ENCODE measurements at regions not wholly inside any gene's neighbourhood (a gene's known extent, or its start where the extent isn't known, plus 50 kb on each side); places are given as distances from the start of the nearest gene placed in this dataset.

DNA sequence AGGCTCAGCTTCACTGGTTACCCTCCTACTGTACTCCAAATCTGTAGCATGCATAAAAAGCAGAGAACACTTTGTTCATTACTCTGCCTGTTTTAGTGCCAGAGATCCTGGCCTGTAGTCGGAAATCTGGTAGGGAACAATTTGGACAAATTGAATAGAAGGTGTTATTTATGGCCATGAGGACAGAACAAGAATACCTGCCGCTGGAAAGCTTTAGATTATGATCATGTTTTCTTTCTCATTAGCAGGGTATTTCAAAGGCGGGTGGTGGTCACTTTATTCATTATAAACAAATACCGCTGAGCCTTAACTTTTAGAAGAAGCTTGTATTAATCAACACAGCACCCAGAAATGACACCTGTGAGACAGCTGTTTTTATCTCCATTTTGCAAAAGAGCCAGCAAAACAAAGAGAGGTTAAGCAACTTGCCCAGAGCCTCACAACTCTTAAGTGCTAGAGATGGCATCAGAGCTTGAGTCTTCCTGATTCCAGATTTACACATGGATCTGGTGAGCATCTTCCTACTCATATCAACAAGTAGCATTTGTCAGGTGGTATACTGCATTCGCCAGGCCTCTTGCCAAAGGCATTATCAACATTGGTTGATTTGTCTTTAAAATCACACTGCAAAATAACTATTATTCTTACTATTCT is 110.5 kb downstream of the LCA5 start:
- no peaks in the 10 kb centered on the region for H3K27me3 ChIP-seq (replicated peaks; ENCODE audit: control insufficient read depth, insufficient read depth, low read length)
- H3K27me3 Mint-ChIP-seq (ENCODE audit: insufficient read depth, unreplicated experiment), result no peaks in the 10 kb centered on the region
- no peaks in the 10 kb centered on the region for H3K36me3 Mint-ChIP-seq (ENCODE audit: insufficient read depth, unreplicated experiment)
- POLR2A ChIA-PET, result no interaction called here
- no TSS peak for BruUV-seq (replicated peaks)
- DNase-seq, result no peak
- H3K4me1 ChIP-seq, result peaks cover 6% of the 10 kb centered on the region
- no peak overlapping the region for H3K4me3 Mint-ChIP-seq (ENCODE audit: unreplicated experiment)
- no peaks in the 10 kb centered on the region for H3K9me3 ChIP-seq
- no peak overlapping the region for H3K27ac Mint-ChIP-seq (ENCODE audit: unreplicated experiment)
- H3K36me3 ChIP-seq (ENCODE audit: control insufficient read depth, insufficient read depth, low read length), result no peaks in the 10 kb centered on the region
- no peak overlapping the region for H3K4me3 ChIP-seq (ENCODE audit: low read depth, low read length)
- TF ChIP-seq, protein P1, sequence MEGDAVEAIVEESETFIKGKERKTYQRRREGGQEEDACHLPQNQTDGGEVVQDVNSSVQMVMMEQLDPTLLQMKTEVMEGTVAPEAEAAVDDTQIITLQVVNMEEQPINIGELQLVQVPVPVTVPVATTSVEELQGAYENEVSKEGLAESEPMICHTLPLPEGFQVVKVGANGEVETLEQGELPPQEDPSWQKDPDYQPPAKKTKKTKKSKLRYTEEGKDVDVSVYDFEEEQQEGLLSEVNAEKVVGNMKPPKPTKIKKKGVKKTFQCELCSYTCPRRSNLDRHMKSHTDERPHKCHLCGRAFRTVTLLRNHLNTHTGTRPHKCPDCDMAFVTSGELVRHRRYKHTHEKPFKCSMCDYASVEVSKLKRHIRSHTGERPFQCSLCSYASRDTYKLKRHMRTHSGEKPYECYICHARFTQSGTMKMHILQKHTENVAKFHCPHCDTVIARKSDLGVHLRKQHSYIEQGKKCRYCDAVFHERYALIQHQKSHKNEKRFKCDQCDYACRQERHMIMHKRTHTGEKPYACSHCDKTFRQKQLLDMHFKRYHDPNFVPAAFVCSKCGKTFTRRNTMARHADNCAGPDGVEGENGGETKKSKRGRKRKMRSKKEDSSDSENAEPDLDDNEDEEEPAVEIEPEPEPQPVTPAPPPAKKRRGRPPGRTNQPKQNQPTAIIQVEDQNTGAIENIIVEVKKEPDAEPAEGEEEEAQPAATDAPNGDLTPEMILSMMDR (IDR thresholded peaks at IDR 0.05; ENCODE audit: insufficient read depth in 1 of 2, low read depth in 1 of 2, low read length in 1 of 2, severe bottlenecking in 1 of 2, unreplicated experiment in 1 of 2), result no peak
- no peaks in the 10 kb centered on the region for H3K9me3 Mint-ChIP-seq (ENCODE audit: unreplicated experiment)
- CTCF ChIA-PET, result no interaction called here
- intact Hi-C loops (cut with micrococcal nuclease; ENCODE audit: unreplicated experiment), result no loop called here
- no peaks in the 10 kb centered on the region for H3K4me1 Mint-ChIP-seq (ENCODE audit: low read depth, unreplicated experiment)

DNA sequence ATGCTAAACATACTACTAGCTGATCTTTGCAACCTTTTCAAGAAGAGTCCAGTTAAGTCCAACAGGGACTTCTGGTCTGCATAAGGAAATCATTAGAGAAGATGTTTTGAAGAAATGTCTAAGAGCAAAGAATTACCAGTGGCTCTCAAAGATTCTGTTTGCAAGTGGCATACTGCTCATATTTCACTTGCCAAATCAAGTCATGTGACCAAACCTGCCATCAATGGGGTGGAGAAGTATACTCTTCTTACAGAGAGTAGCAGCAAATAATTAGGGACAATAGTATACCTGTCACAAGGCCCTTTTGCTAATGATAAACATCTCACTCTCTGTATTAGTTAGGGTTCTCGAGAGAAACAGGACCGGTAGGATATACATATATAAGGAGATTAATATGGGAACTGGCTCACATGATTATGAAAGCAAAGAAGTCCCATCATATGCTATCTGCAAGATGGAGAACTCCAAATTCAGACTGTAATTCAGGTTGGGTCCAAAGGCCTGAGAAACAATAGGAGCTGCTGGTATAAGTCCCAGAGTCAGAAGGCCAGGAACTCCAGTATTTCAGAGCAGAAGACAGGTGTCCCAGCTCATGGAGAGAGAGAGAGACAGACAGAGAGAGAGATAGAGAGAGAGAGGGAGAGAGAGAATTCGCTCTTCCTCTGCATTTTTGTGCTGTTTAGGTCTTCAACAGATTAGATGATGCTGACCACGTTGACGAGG is 111.5 kb downstream of the LCA5 start:
- no peak overlapping the region for H3K4me3 Mint-ChIP-seq (ENCODE audit: unreplicated experiment)
- Histone ChIP-seq H3K9me3 (no peaks in the 10 kb centered on the region), H3K4me1 (no peaks in the 10 kb centered on the region), H3K27me3 (replicated peaks; ENCODE audit: control insufficient read depth, insufficient read depth, low read length) (no peaks in the 10 kb centered on the region), H3K4me3 (ENCODE audit: low read depth, low read length) (no peak overlapping the region), H3K36me3 (ENCODE audit: control insufficient read depth, insufficient read depth, low read length) (no peaks in the 10 kb centered on the region)
- no TSS peak for BruUV-seq (replicated peaks)
- H3K27me3 Mint-ChIP-seq (ENCODE audit: insufficient read depth, unreplicated experiment), result no peaks in the 10 kb centered on the region
- H3K4me1 Mint-ChIP-seq (ENCODE audit: low read depth, unreplicated experiment), result no peaks in the 10 kb centered on the region
- no peak overlapping the region for H3K27ac Mint-ChIP-seq (ENCODE audit: unreplicated experiment)
- CTCF ChIA-PET, result interaction anchor here (1.1 kb wide), 1 partner anchor 15 kb away, joined by 5 read pairs; no protein-coding TSS in a partner anchor
- intact Hi-C loops (cut with micrococcal nuclease; ENCODE audit: unreplicated experiment), result no loop called here
- POLR2A ChIA-PET, result no interaction called here
- TF ChIP-seq, protein P1 (IDR thresholded peaks at IDR 0.05; ENCODE audit: insufficient read depth in 1 of 2, low read depth in 1 of 2, low read length in 1 of 2, severe bottlenecking in 1 of 2, unreplicated experiment in 1 of 2), result no peak
- H3K36me3 Mint-ChIP-seq (ENCODE audit: insufficient read depth, unreplicated experiment), result no peaks in the 10 kb centered on the region
- H3K9me3 Mint-ChIP-seq (ENCODE audit: unreplicated experiment), result no peaks in the 10 kb centered on the region
- no peak for DNase-seq

DNA sequence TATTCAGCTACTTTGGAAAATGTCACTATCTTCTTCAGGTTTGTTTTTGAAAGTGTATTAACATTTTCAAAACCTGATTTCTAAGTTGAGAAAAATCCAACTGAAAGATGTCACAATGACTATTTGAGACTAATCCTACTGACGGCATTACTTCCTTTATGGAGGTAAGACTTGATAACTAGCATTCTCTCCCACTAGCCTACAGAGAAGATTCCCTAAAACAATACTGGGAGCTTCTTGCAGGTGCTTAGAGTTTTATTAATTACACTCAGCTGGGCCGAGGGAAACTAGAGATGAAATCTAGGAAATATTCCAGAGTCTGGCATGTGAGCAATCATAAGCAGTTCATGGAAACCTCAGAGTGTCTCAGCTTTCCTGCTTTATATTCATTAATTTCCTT is 114.0 kb downstream of the LCA5 start:
- H3K9me3 ChIP-seq, result no peaks in the 10 kb centered on the region
- H3K27me3 Mint-ChIP-seq (ENCODE audit: insufficient read depth, unreplicated experiment), result no peaks in the 10 kb centered on the region
- H3K9me3 Mint-ChIP-seq (ENCODE audit: unreplicated experiment), result no peaks in the 10 kb centered on the region
- no peaks in the 10 kb centered on the region for H3K4me1 ChIP-seq
- POLR2A ChIA-PET, result no interaction called here
- H3K4me3 Mint-ChIP-seq (ENCODE audit: unreplicated experiment), result no peak overlapping the region
- no peaks in the 10 kb centered on the region for H3K36me3 Mint-ChIP-seq (ENCODE audit: insufficient read depth, unreplicated experiment)
- H3K27ac Mint-ChIP-seq (ENCODE audit: unreplicated experiment), result no peak overlapping the region
- TF ChIP-seq, protein P1 (IDR thresholded peaks at IDR 0.05; ENCODE audit: insufficient read depth in 1 of 2, low read depth in 1 of 2, low read length in 1 of 2, severe bottlenecking in 1 of 2, unreplicated experiment in 1 of 2), result no peak
- intact Hi-C loops (cut with micrococcal nuclease; ENCODE audit: unreplicated experiment), result no loop called here
- BruUV-seq (replicated peaks), result no TSS peak
- DNase-seq, result no peak
- no peak overlapping the region for H3K4me3 ChIP-seq (ENCODE audit: low read depth, low read length)
- H3K4me1 Mint-ChIP-seq (ENCODE audit: low read depth, unreplicated experiment), result no peaks in the 10 kb centered on the region
- no peaks in the 10 kb centered on the region for H3K27me3 ChIP-seq (replicated peaks; ENCODE audit: control insufficient read depth, insufficient read depth, low read length)
- no peaks in the 10 kb centered on the region for H3K36me3 ChIP-seq (ENCODE audit: control insufficient read depth, insufficient read depth, low read length)
- CTCF ChIA-PET, result no interaction called here

All from Caco-2 (cell line).